GM12891 (cell line): ENCODE measurements at regions not wholly inside any gene's neighbourhood (a gene's known extent, or its start where the extent isn't known, plus 50 kb on each side); places are given as distances from the start of the nearest gene placed in this dataset.

Experiments
- PAX5 ChIP-seq: IDR thresholded peaks from 2 replicates; pipeline ENCODE4 v1.6.1; 2011; ENCODE audit warnings: low read length, moderate library complexity, mild to moderate bottlenecking; ENCODE audit not compliant: insufficient read depth, severe bottlenecking
- POLR2A ChIP-seq: IDR thresholded peaks from 2 replicates; pipeline ENCODE4 v1.6.1; 2011; ENCODE audit warnings: low read depth, low read length, control low read depth
- POLR2AphosphoS5 ChIP-seq: IDR thresholded peaks from 2 replicates; pipeline ENCODE4 v1.6.1; 2011; ENCODE audit warnings: low read depth, low read length, control low read depth
- POU2F2 ChIP-seq: IDR thresholded peaks from 2 replicates; pipeline ENCODE4 v1.6.1; 2011; ENCODE audit warnings: low read depth, mild to moderate bottlenecking, control low read depth, low read length, moderate library complexity
- SPI1 ChIP-seq: IDR thresholded peaks from 2 replicates; pipeline ENCODE4 v1.6.1; 2011; ENCODE audit warnings: low read depth, low read length, control low read depth
- TAF1 ChIP-seq: IDR thresholded peaks from 2 replicates; pipeline ENCODE4 v1.6.1; 2011; ENCODE audit warnings: low read depth, low read length, control low read depth

DNA sequence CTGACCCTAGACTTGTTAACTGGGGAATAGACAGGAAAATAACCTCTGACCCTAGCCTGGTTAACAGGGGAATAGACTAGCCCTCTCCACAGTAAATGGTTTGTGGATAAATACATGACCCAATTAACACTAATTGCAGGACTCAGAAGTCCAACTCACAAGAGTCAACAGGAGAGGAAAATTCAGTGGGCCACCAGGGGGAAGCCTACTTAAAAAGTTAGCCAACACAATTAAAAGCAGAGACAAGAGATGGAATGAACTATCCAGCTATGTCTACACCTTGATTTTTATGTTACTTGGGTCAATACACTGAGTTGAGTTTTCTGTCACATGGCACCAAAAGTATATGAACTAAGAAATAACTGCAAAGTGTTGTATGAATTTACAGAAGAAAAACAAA, 158.8 kb upstream of the SLC39A10 start:
- no peak for TF ChIP-seq POLR2A
- TF ChIP-seq POLR2AphosphoS5 = no peak
- no peak for TF ChIP-seq POU2F2
- no peak for TF ChIP-seq TAF1
- no peak for TF ChIP-seq SPI1
- no peak for TF ChIP-seq PAX5
